Right kidney (tissue), 1 donor: ENCODE measurements at regions not wholly inside any gene's neighbourhood (a gene's known extent, or its start where the extent isn't known, plus 50 kb on each side); places are given as distances from the start of the nearest gene placed in this dataset.

Source experiments
- DNase-seq: peaks from one replicate; pipeline ENCODE4 v3.0.0-alpha.2; 2016

DNA sequence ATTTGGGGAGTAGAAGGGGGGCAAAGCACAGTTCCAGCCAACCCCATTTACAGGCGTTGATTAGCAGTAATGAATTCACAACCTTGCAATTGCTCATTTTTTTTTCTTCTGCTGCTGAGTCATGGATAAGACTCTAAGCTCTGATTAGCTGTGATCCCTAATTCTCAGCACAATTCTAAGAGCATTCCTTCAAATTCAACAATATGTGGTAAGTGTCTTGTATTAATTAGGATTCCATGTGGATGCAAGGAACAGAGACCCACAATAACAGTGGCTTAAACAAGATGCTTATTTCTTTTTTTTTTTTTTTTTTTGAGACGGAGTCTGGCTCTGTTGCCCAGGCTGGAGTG, 133.4 kb downstream of the PALM2AKAP2 start:
- no peak for DNase-seq

DNA sequence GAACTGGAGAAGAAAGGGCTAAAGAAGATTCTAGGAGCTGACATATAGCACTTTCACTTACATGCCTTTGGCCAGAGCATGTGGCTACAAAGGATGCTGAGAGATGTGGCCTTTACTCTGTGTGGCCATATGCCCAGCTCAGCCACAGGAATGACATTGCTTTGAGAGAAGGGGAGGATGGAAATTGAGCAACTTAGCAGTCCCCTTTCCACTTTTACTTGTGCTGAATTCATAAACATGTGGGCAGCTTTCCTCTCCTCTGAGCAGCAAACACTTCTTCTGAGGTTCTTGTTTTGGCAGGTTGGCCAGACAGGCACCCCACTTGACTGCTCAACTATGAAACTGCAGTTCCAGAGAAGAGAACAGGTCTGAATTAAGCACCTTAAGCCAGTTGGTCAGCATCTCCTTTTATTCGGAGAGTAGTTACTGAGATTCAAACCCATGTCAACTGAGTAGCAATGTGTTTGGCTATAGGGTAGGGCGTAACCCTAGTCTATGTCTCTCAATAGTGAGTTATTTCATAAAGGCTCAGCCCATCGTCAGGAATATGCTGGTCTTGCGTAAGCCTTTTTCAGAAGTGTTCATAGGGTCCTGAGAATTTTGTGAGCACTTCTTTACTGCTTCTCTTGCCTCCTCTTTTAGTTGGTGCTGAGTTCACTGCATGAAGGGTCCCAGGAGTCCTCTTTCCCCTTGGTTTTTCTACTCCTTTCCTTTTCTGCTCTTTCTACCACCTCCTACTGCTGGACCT, 134.5 kb downstream of the PALM2AKAP2 start:
- DNase-seq: no peak

DNA sequence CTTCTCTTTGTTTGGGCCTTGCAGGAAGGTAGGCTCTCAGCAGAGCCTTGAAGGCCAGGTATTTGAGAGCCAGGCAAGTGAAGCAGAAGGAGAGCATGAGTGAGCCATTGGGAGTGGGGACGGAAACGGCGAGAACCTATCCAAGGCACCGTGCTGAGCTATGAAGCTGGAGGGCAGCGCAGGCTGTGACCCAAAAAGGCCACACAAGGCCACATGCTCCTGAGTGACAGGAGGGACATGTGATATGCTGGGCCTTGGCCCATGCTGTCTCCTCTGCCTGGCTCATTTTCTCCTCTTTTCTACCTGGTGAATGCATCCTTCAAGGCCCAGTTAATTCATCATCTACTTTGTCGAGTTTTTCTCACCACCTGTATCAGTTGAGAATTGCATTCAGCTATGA, 136.3 kb downstream of the PALM2AKAP2 start:
- no peak for DNase-seq

DNA sequence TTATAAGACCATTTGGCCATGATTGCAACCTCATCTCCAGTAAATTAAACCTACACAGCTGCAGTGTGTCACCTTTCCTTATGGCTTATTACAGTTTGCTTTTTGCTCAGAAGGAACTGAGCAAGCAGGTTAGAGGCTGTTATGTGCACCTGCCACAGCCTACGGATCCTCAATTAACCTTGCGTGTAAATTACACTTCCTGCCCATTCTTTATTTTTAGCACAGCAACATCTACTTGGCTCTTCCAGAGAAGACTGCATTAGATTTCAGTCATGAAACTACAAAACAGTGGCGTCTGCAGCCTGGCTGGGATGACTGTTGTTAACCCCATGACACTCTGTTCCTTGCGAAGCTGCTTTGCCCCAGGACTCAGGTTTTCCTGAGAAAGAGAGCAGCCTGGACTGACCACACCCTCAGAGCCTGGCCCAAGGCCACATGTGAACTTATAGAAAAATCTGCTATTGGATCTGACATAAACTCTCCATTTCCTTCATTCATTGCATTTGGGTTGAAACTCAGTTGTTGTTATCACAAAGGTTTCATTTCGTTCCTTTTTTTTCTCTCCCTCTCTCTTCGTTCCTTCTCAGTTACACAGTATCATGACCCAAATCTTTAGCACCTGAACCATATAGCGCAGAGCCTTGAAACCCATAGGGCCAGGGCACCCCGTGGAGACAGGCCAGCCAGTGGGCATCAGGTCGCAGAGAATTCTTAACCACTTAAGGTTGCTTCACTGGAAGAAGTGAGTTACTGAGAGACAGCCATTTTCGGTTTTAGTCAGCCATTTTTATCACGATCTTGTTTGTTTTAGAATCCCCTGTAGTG, 138.6 kb downstream of the PALM2AKAP2 start:
- DNase-seq: no peak

DNA sequence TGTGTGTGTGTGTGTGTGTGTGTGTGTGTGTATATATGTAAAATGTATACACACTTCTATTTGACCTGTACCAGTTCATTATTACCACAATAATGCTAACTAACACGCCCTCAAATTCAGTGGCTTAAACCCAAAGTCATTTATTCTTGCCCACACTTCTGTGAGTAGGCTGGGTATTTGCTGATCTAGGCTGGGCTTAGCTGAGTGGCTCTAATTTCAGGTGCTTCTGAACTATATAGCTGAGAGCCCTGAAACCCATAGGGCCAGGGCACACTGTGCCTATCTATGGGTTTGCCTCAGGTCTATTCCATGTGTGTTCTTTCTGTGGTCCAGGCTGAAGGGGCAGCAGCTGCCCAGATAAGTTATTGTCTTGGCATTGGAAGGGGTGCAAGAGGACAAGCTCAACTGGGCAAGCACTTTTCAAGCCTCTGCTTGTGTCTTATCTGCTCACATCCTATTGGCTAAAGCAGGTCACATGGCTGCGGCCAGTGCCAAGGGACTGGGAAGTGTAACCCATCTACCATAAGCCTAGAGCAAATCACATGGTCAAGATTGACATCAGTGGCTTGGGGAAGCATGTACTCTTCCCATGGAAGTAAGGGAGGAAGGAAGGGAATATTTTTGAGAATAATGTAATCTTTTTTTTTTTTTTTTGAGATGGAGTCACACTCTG, 139.9 kb downstream of the PALM2AKAP2 start:
- DNase-seq: no peak

DNA sequence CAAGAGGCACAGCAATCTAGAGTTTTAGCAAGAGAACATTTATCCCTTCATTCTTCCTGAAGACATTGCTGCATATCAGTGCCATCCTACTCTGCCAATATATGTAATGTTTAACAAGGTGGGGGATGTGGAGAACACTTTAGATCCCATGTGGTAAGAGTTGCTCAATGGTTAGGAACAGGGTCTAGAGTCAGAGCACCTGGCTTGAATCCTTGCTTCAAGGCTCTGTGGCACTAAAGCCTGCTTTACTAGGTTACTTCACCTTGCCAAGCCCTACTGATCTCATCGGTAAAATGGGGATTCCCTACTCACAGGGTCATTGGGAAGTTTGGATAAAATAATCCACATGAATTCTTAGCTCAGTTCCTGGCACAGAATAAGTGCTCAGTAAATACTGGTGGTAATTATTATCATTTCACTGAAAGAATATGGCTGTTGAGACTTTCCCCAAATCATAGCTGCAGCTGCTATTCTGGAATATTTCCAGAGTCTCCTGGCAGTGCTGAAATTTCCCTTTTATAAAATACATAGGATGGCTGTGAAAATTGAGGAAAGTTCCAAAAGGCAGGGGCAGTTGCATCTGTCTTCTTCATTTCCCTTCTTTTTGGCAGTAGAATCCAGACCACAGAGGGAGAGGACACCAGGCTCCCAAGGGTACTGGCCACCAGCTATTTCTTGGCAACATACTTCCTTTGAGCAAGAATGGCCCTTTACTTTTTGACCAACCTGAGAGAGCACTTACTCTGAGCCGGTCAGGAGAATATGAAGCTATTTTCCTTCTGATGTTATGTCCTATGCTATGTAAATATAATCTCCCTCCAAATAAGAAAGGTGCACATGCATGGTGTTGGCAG, 142.8 kb downstream of the PALM2AKAP2 start:
- DNase-seq: no peak

DNA sequence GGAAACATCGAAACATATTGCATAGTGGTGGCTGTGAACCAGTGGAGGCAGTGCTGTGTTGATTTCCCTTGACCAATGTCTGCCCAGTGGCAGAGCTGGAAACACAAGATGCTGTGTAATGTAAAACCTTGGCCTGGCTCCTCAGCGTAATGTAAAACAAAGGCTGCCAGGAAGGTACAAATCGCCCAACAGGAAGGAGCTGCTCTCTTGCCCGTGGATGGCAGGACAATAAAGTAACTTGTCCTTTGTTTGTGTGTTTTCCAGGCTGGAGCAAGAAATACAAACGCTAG, 143.4 kb downstream of the PALM2AKAP2 start:
- DNase-seq: no peak

DNA sequence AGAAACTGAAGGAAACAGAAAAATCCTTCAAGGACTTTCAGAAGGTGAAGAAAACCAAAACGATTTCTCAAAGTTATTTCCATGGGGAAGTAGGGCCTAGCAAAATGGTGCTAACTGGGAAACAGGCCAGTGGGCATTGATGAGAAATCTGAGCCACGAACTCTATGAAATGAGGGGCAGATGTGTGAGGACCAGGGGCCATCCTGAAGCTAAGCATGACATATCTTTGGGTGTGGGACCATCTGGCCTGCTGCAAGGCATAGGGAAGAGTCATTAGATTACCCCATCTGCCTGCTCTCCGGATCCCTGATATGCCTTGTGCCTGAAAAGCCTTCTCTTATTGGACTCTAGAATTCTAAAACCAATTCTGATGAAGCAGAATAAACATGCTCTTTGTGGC, 143.8 kb downstream of the PALM2AKAP2 start:
- DNase-seq: no peak

DNA sequence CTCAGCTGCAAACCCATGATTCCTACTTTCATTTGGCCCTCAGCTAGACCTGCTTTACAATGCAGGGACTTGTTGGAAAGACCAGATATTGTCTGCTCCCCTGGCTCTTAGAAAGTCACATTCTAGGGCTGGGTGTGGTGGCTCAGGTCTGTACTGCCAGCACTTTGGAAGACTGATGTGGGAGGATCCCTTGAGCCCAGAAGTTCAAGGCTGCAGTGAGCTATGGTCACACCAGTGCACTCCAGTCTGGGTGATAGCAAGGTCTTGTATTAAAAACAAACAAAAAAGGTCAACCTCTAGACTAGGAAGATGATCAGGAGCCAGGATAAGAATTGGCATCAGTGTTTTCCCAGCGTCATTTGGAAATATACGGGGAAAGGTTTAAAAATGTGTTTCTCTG, 145.8 kb downstream of the PALM2AKAP2 start:
- DNase-seq: no peak

DNA sequence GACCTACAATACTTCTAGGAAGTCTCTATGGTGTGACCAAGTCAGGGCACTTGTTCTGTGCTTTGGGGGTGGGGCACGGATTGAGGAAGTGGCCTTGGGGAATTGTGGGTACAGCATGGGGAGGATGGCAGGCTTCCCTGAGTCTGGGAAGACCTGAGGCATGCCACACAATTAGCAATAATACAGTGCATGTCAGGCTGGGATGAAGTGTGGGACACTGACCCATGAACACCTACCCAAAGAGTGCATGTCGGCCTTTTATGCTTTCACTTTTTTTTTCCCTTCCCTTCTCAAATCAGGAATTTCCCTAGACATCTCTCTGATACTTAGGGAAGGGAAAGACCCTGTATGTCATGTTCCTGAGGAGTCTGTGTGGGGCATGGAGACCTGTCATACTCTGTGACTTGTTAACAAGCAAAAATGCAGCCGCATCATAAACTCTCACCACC, 146.4 kb downstream of the PALM2AKAP2 start:
- no peak for DNase-seq

DNA sequence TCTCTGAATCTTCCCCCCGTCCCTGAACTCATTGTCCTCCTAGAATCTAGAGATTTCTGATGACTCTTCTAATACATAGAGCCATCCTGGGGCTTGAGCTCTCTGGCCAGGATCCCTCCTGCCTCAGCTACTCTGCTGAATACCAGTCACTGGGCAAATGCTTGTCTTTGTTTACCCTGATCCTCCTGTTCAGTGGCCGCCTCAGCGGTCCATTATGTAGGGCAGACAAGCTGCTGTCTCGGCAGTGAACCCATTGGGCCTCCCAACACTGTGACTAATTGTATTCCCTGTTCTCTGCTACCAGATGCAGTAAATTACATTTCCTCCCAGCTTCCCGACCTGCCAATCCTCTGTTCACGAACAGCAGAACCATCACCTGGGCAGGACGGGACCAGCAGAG, 151.6 kb downstream of the PALM2AKAP2 start:
- no peak for DNase-seq

DNA sequence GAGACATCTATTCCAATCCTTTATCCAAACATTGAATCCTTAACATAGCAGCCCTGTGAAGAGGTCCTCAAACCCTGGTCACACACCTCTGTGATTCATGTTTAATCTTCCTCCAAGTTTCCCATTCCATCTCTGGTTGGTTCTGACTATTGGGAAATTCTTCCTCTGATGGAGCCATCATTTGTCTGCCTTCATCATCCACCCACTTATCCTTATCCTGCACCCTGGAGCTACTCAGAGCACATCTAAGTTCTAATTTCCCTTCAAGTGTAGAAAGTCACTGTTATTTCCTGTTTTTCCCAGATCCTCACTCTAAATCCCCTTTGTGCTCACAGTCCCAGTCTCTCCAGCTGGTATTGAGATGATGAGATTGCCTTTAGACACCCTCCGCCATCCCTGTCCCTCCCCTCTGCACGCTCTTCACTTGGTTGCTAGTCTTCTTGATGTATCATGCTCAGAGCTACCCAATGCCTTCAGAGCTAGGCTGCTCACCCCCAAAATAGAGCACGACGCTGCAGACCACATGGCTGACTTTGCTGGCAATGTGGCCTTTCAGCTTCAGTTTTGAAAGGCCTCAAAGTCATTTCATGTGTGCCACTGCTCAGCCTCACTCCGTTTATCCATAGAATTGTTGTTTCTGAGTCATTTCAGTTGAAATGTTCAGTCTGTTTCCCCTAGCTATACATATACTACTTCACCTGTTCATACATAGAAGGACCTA, 154.3 kb downstream of the PALM2AKAP2 start:
- DNase-seq: no peak

DNA sequence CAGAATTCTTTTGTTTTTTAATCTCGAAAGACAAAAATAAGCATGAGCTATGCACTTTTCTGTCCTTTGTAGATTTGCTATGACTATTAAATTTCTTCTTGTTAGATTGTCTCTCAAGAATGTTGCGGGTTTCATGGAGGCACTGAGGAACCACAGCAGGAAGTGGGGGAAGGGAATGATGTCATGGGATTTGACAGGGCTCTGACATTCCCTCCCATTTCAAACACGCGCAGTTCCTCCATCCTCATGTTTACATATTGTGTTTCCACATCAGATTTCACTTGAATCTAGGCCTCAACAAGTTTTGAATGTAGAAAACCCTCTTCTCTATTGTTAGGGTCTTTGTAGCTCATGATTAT, 154.8 kb downstream of the PALM2AKAP2 start:
- DNase-seq: no peak

DNA sequence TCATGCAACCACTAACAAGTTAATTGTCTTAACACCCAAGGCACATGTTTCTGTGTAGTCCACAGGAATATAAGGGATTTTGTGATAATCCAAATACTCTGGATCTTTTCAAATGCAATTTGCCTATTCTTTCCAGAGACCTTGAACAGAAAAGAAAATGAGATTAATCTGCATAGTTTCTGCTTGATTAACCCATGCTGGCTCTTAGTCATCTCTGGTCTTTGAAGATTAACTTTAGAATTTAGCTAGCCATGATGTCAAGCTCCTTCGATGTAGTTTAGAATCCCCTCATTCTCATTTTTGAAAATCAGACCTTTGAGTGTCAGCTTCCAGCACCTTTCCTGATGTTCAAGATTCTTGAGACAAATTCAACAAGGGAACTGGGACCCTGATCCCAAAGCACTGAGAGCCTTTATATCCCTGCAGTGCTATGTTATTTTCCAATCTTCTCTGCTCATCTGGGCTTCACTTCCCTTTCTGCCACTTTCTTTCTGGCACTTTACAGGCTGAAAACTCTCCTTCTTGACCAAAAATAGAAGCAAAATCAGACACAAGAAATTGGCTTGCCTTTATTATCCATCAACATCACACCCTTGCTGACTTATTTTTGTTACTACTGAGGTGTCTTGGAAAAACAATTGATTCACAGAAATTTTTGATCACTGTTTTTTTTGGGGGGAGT, 155.5 kb downstream of the PALM2AKAP2 start:
- no peak for DNase-seq

DNA sequence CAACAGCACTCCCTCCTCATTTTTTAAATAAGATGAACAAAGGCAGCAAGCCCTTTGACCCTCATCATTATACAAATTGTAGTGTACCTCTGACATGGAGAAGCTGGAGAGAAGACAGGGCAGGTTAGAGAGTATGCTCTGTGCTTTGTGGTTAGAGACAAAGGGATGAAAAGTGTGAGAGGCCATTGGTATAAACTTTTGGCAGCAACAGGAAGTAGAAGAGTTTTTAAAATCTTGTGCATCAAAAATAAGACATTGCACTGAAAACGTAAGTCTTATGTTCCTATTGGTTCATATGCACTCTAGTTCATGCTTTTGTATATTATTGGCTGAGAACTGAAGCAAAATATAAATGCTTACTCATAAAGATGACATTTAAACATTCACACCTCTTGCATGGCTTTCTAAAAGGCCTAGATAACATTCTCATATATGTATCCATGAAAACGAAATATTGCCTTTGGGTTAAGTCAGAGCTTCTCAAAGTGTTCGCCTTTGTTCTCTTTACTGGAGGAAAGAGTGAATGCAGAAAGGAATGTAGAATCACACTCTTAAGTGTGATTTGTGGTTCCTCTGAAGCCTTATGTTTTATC, 158.0 kb downstream of the PALM2AKAP2 start:
- DNase-seq: no peak

DNA sequence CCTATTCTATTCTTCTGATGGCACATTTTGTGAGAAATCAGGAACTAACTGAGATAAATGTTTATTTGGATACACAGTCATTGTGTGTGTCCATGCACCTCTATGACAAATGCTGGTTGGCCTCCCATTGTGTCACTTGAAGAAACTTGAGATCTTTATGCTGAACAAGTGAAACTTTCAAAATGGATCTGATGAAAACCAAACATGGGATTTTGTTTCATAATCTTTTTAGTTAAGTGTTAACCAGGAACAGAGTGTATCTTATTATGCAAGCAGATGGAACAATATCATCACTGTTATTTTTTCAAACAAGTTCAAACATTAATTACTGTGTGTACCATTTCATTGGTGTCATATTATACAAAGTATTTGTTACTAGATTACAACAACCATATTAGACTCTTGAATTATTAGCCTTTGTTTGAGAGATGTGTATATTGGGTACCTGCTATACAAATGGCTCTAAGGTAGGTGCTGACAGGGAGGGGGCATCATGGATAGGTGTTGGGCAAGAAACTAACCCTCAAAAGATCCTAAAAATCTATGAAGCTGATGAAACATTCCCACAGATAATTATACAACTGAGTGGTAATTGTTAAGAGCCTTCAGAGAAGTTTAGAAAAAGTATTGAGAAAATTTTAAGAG, 159.8 kb downstream of the PALM2AKAP2 start:
- no peak for DNase-seq

DNA sequence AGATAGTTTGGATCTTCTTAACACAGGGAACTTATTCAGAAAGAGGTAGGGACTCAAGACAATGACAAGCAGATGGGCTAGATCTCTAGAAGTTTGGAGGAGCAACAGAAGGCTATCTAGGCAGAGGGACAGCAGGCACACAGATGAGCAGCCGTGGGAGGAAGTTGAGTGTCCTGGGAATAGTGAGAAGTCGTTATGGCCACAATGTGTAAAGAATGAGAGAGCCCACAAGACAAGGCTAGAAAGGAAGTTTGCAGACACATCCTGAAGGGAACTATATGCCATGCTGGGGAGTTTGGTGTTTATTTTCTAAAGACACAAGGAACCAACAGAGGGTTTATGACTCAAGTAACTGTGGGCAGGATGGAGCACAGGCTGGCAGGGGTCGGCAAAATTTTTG, 160.6 kb downstream of the PALM2AKAP2 start:
- no peak for DNase-seq

DNA sequence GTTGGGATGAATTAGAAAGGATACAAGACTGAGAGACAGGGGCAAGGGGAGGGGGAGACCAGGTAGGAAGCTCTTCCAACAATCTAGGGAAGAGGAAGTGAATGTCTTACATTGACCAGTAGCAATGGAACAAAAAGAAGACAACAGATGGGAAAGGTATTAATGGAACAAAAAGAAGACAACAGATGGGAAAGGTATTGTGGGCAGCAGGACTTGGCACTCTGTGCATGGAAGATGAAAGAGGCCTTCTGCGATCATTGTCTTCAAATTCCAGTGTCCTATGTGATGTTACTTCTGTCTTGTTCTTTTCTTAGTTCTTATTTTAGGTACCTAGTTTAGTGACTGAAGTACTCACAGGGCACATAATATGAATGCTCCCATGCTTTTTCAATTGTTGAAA, 161.8 kb downstream of the PALM2AKAP2 start:
- DNase-seq: no peak

DNA sequence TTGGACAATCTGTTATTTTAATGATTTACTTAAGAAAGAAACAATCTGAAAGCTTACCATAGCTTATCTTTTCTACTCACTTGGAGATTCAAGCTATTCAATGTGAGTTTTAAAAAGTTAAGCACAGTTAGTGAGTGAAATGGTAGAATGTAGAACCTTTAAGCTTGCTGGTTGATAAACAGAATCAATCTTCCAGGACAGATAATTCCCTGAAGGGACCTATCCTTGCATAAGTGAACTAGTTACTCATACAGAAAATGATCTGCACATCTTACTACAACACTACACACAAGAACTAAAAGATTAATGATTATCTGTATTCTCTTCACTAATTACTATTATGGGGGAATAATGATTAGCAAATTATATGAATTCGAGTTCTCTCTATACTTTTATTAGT, 165.6 kb downstream of the PALM2AKAP2 start:
- no peak for DNase-seq

DNA sequence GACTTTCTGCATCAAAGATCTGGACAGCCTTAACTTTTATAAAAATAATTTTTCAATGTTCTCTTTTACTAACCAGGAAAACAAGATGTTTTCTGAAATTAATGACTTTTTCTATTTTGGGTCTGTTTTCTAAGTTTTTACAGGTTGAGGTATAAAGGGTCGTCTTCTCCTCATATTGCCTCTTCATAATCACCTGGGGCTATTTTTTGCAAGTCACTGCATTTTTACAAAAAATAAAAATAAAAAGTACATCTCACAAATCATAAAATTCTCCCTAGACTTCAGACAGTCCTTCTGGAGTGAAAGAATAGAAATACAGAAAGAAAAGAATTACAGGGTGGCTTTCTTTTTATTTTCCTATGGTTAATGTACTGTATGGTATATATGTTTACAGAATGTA, 168.5 kb downstream of the PALM2AKAP2 start:
- DNase-seq: no peak
